ENCODE measurements at regions not wholly inside any gene's neighbourhood (a gene's known extent, or its start where the extent isn't known, plus 50 kb on each side); places are given as distances from the start of the nearest gene placed in this dataset.

DNA sequence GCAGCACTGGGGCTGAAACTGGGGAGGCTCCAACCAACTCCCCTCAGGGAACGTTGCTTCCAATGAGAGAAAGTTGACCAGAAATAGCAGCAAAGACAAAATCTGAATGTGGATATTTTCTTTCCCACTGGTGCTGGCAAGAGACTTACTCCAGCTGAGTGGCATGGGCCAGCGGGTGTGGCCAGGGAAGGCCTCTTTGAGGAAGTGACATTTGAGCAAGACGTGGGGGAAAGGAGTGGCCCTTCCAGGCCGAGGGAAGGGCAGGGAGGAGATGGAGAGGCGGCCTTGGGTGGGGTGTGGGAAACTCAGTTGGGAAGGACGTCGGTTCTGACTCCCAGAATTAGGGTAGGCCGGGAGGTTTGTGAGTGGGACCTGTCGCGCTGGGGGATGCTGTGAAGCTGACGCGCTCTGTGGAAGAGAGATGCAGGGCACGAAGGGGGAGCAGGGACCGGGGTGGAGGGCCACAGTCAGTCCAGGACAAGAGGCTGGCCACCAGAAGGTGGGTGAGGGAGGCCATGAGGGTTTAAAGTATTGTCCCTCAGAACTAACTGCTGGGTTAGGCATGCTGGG lies 96.7 kb upstream of the IKZF1 start:
- no peaks in the 10 kb centered on the region for H3K27me3 ChIP-seq (ENCODE audit: control insufficient read depth, low read length)
- no peaks in the 10 kb centered on the region for H4K20me1 ChIP-seq (ENCODE audit: control insufficient read depth, insufficient read depth, low read depth, low read length)
- no peaks in the 10 kb centered on the region for H3K9me3 ChIP-seq (ENCODE audit: control insufficient read depth, insufficient read depth, low read length)
- H3K27ac ChIP-seq (ENCODE audit: low read depth, low read length), result no peak overlapping the region
- H3K9me2 ChIP-seq (replicated peaks; ENCODE audit: control insufficient read depth, low read length), result no peaks in the 10 kb centered on the region
- H3K4me3 ChIP-seq (ENCODE audit: low read length), result no peak overlapping the region
- no peak for TF ChIP-seq EZH2phosphoT487 (IDR thresholded peaks at IDR 0.05; ENCODE audit: borderline replicate concordance, low read length)
- no peak for TF ChIP-seq CTCF (IDR thresholded peaks at IDR 0.05; ENCODE audit: low read depth, low read length, poor library complexity, severe bottlenecking)
- no peak overlapping the region for H3K4me2 ChIP-seq (ENCODE audit: low read length)
- no peaks in the 10 kb centered on the region for H3F3A ChIP-seq (ENCODE audit: control insufficient read depth, insufficient read depth)
- H3K36me3 ChIP-seq (ENCODE audit: control insufficient read depth, low read length), result no peaks in the 10 kb centered on the region
- H3K79me2 ChIP-seq (ENCODE audit: control insufficient read depth, low read length), result no peaks in the 10 kb centered on the region
- H3K4me1 ChIP-seq (ENCODE audit: control insufficient read depth, low read length), result peaks cover 33% of the 10 kb centered on the region

- Histone ChIP-seq H3K27me3 (ENCODE audit: control insufficient read depth, low read length) (no peaks in the 10 kb centered on the region), H3K79me2 (ENCODE audit: control insufficient read depth, low read length) (no peaks in the 10 kb centered on the region), H4K20me1 (ENCODE audit: control insufficient read depth, insufficient read depth, low read depth, low read length) (no peaks in the 10 kb centered on the region), H3K4me1 (ENCODE audit: control insufficient read depth, low read length) (peaks cover 27% of the 10 kb centered on the region), H3K27ac (ENCODE audit: low read depth, low read length) (no peak overlapping the region), H3K4me3 (ENCODE audit: low read length) (no peak overlapping the region), H3K4me2 (ENCODE audit: low read length) (no peak overlapping the region), H3F3A (ENCODE audit: control insufficient read depth, insufficient read depth) (no peaks in the 10 kb centered on the region), H3K9me2 (replicated peaks; ENCODE audit: control insufficient read depth, low read length) (no peaks in the 10 kb centered on the region), H3K9me3 (ENCODE audit: control insufficient read depth, insufficient read depth, low read length) (no peaks in the 10 kb centered on the region), H3K36me3 (ENCODE audit: control insufficient read depth, low read length) (no peaks in the 10 kb centered on the region)
- TF ChIP-seq CTCF (IDR thresholded peaks at IDR 0.05; ENCODE audit: low read depth, low read length, poor library complexity, severe bottlenecking) (no peak), EZH2phosphoT487 (IDR thresholded peaks at IDR 0.05; ENCODE audit: borderline replicate concordance, low read length) (no peak)
Observed at GRCh38 chr7:50207251-50207564, 97.3 kb upstream of the IKZF1 start.

- H3K27ac ChIP-seq (ENCODE audit: low read depth, low read length), result no peak overlapping the region
- H3K9me2 ChIP-seq (replicated peaks; ENCODE audit: control insufficient read depth, low read length), result no peaks in the 10 kb centered on the region
- H3K79me2 ChIP-seq (ENCODE audit: control insufficient read depth, low read length), result no peaks in the 10 kb centered on the region
- no peak overlapping the region for H3K4me3 ChIP-seq (ENCODE audit: low read length)
- no peaks in the 10 kb centered on the region for H3K36me3 ChIP-seq (ENCODE audit: control insufficient read depth, low read length)
- H3F3A ChIP-seq (ENCODE audit: control insufficient read depth, insufficient read depth), result no peaks in the 10 kb centered on the region
- no peaks in the 10 kb centered on the region for H3K9me3 ChIP-seq (ENCODE audit: control insufficient read depth, insufficient read depth, low read length)
- peaks cover 27% of the 10 kb centered on the region for H3K4me1 ChIP-seq (ENCODE audit: control insufficient read depth, low read length)
- TF ChIP-seq CTCF (IDR thresholded peaks at IDR 0.05; ENCODE audit: low read depth, low read length, poor library complexity, severe bottlenecking), result no peak
- TF ChIP-seq EZH2phosphoT487 (IDR thresholded peaks at IDR 0.05; ENCODE audit: borderline replicate concordance, low read length), result no peak
- H3K27me3 ChIP-seq (ENCODE audit: control insufficient read depth, low read length), result no peaks in the 10 kb centered on the region
- H4K20me1 ChIP-seq (ENCODE audit: control insufficient read depth, insufficient read depth, low read depth, low read length), result no peaks in the 10 kb centered on the region
- no peak overlapping the region for H3K4me2 ChIP-seq (ENCODE audit: low read length)
Observed at GRCh38 chr7:50206453-50207250, 97.9 kb upstream of the IKZF1 start.
